TTC549 (cell line): ENCODE measurements at regions not wholly inside any gene's neighbourhood (a gene's known extent, or its start where the extent isn't known, plus 50 kb on each side); places are given as distances from the start of the nearest gene placed in this dataset.
"Not testable (repeated sequence)": the region's sequence is repeated elsewhere in the genome, so short reads cannot be mapped to it uniquely, and the experiment has no call there.

Experiments
- FAIRE-seq: peaks from 2 replicates; lab custom pipeline; 2012; peaks lifted over from hg19 to GRCh38; lab: Jason Lieb, UNC

GRCh38 chr7:63106506-63107388 is 891.9 kb upstream of the ZNF722 start:
- FAIRE-seq: no peak

GRCh38 chr7:63111511-63111910 is 887.1 kb upstream of the ZNF722 start:
- FAIRE-seq: not testable (repeated sequence)

- FAIRE-seq: no peak
Observed at GRCh38 chr7:63112764-63113712, 885.6 kb upstream of the ZNF722 start.

- FAIRE-seq: no peak
Observed at GRCh38 chr7:63113713-63114285, 884.9 kb upstream of the ZNF722 start.

- FAIRE-seq: no peak
Observed at GRCh38 chr7:63114371-63114985, 884.2 kb upstream of the ZNF722 start.
